Hepatocyte (in vitro differentiated cells): ENCODE measurements at regions not wholly inside any gene's neighbourhood (a gene's known extent, or its start where the extent isn't known, plus 50 kb on each side); places are given as distances from the start of the nearest gene placed in this dataset.

Experiments used
- EZH2 ChIP-seq: fragments of 200-600 bp; sonication (generic); IDR thresholded peaks from 2 replicates; pipeline ENCODE4 v1.6.1; 2016; ENCODE audit warnings: antibody characterized with exemption, mild to moderate bottlenecking, borderline replicate concordance
- EZH2phosphoT487 ChIP-seq: fragments of 200-600 bp; sonication (generic); IDR thresholded peaks from one replicate; pipeline ENCODE4 v1.6.1; 2018; ENCODE audit warnings: antibody characterized with exemption, mild to moderate bottlenecking, low read depth, moderate library complexity; ENCODE audit not compliant: unreplicated experiment, severe bottlenecking
- TF ChIP-seq, protein P1 (sequence below): fragments of 200-600 bp; sonication (generic); IDR thresholded peaks from 2 replicates; pipeline ENCODE4 v1.5.1; 2016; ENCODE audit warnings: antibody characterized with exemption, mild to moderate bottlenecking; ENCODE audit not compliant: poor library complexity

DNA sequence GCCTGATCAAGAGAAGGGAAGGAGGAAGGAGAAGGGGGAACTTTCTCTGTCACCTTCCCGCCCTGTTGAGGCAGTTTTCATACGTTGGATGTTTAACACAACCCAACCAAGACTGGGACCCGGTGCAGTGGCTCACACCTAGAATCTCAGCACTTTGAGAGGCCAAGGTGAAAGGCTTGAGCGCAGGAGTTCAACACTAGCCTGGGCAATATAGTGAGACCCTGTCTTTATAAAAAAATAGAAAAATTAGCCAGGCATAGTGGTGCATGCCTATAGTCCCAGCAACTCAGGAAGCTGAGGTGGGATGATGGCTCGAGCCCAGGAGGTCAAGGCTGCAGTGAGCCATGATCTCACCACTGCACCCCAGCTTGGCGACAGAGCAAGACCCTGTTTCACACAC, 59.4 kb upstream of the PEG3 start:
- TF ChIP-seq, protein P1, sequence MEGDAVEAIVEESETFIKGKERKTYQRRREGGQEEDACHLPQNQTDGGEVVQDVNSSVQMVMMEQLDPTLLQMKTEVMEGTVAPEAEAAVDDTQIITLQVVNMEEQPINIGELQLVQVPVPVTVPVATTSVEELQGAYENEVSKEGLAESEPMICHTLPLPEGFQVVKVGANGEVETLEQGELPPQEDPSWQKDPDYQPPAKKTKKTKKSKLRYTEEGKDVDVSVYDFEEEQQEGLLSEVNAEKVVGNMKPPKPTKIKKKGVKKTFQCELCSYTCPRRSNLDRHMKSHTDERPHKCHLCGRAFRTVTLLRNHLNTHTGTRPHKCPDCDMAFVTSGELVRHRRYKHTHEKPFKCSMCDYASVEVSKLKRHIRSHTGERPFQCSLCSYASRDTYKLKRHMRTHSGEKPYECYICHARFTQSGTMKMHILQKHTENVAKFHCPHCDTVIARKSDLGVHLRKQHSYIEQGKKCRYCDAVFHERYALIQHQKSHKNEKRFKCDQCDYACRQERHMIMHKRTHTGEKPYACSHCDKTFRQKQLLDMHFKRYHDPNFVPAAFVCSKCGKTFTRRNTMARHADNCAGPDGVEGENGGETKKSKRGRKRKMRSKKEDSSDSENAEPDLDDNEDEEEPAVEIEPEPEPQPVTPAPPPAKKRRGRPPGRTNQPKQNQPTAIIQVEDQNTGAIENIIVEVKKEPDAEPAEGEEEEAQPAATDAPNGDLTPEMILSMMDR, result no peak
- TF ChIP-seq EZH2 (no peak), EZH2phosphoT487 (no peak)
